ENCODE measurements at regions not wholly inside any gene's neighbourhood (a gene's known extent, or its start where the extent isn't known, plus 50 kb on each side); places are given as distances from the start of the nearest gene placed in this dataset.

DNA sequence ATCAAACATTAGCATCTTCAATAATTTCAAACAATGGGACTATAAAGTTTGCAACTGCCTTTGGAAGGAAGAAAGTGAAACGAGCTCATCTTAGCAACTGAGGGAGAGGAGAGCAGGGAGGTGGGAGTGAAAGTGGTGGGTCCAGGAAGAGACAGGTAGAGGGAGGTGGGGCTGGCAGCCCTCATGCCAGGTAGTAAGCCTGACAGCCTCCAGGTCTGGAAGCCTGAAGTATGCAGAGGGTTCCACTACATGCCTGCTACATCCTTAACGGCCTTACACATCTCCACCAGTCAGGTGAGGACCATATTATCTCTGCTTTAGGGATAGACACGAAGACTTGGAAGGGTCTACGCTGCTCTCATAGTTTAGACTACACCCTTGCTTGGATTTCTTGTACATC, 201.1 kb upstream of the TWIST2 start:
- no peak for TF ChIP-seq PPARA (CRISPR knock-in tag; IDR thresholded peaks at IDR 0.05; ENCODE audit: borderline replicate concordance)
- TF ChIP-seq, protein P1, sequence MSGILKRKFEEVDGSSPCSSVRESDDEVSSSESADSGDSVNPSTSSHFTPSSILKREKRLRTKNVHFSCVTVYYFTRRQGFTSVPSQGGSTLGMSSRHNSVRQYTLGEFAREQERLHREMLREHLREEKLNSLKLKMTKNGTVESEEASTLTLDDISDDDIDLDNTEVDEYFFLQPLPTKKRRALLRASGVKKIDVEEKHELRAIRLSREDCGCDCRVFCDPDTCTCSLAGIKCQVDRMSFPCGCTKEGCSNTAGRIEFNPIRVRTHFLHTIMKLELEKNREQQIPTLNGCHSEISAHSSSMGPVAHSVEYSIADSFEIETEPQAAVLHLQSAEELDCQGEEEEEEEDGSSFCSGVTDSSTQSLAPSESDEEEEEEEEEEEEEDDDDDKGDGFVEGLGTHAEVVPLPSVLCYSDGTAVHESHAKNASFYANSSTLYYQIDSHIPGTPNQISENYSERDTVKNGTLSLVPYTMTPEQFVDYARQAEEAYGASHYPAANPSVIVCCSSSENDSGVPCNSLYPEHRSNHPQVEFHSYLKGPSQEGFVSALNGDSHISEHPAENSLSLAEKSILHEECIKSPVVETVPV (CRISPR knock-in tag; IDR thresholded peaks at IDR 0.05): no peak
- TF ChIP-seq ISL1 (CRISPR knock-in tag; IDR thresholded peaks at IDR 0.05): no peak
- no peak for TF ChIP-seq CSDC2 (CRISPR knock-in tag; IDR thresholded peaks at IDR 0.05)
- no peak for TF ChIP-seq ZFP3 (CRISPR knock-in tag; IDR thresholded peaks at IDR 0.05)
- no peak for TF ChIP-seq TCF4 (CRISPR knock-in tag; IDR thresholded peaks at IDR 0.05; ENCODE audit: borderline replicate concordance)
- TF ChIP-seq GLIS3 (CRISPR knock-in tag; IDR thresholded peaks at IDR 0.05): no peak
- TF ChIP-seq, protein P2, sequence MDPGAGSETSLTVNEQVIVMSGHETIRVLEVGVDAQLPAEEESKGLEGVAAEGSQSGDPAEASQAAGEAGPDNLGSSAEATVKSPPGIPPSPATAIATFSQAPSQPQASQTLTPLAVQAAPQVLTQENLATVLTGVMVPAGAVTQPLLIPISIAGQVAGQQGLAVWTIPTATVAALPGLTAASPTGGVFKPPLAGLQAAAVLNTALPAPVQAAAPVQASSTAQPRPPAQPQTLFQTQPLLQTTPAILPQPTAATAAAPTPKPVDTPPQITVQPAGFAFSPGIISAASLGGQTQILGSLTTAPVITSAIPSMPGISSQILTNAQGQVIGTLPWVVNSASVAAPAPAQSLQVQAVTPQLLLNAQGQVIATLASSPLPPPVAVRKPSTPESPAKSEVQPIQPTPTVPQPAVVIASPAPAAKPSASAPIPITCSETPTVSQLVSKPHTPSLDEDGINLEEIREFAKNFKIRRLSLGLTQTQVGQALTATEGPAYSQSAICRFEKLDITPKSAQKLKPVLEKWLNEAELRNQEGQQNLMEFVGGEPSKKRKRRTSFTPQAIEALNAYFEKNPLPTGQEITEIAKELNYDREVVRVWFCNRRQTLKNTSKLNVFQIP (CRISPR knock-in tag; IDR thresholded peaks at IDR 0.05; ENCODE audit: borderline replicate concordance, low read depth): no peak
- TF ChIP-seq ZNF70 (CRISPR knock-in tag; IDR thresholded peaks at IDR 0.05): no peak
- TF ChIP-seq, protein P3, sequence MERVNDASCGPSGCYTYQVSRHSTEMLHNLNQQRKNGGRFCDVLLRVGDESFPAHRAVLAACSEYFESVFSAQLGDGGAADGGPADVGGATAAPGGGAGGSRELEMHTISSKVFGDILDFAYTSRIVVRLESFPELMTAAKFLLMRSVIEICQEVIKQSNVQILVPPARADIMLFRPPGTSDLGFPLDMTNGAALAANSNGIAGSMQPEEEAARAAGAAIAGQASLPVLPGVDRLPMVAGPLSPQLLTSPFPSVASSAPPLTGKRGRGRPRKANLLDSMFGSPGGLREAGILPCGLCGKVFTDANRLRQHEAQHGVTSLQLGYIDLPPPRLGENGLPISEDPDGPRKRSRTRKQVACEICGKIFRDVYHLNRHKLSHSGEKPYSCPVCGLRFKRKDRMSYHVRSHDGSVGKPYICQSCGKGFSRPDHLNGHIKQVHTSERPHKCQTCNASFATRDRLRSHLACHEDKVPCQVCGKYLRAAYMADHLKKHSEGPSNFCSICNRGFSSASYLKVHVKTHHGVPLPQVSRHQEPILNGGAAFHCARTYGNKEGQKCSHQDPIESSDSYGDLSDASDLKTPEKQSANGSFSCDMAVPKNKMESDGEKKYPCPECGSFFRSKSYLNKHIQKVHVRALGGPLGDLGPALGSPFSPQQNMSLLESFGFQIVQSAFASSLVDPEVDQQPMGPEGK (CRISPR knock-in tag; IDR thresholded peaks at IDR 0.05; ENCODE audit: borderline replicate concordance): no peak
- TF ChIP-seq, protein P4, sequence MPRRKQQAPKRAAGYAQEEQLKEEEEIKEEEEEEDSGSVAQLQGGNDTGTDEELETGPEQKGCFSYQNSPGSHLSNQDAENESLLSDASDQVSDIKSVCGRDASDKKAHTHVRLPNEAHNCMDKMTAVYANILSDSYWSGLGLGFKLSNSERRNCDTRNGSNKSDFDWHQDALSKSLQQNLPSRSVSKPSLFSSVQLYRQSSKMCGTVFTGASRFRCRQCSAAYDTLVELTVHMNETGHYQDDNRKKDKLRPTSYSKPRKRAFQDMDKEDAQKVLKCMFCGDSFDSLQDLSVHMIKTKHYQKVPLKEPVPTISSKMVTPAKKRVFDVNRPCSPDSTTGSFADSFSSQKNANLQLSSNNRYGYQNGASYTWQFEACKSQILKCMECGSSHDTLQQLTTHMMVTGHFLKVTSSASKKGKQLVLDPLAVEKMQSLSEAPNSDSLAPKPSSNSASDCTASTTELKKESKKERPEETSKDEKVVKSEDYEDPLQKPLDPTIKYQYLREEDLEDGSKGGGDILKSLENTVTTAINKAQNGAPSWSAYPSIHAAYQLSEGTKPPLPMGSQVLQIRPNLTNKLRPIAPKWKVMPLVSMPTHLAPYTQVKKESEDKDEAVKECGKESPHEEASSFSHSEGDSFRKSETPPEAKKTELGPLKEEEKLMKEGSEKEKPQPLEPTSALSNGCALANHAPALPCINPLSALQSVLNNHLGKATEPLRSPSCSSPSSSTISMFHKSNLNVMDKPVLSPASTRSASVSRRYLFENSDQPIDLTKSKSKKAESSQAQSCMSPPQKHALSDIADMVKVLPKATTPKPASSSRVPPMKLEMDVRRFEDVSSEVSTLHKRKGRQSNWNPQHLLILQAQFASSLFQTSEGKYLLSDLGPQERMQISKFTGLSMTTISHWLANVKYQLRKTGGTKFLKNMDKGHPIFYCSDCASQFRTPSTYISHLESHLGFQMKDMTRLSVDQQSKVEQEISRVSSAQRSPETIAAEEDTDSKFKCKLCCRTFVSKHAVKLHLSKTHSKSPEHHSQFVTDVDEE (CRISPR knock-in tag; IDR thresholded peaks at IDR 0.05): no peak
- no peak for TF ChIP-seq ZNF8 (CRISPR knock-in tag; IDR thresholded peaks at IDR 0.05)
- TF ChIP-seq ARNTL (CRISPR knock-in tag; IDR thresholded peaks at IDR 0.05; ENCODE audit: borderline replicate concordance, low read depth): no peak
- TF ChIP-seq ZNF565 (CRISPR knock-in tag; conservative IDR thresholded peaks at IDR 0.05; ENCODE audit: low read depth): no peak
- no peak for TF ChIP-seq ZC3H10 (CRISPR knock-in tag; IDR thresholded peaks at IDR 0.05)
- no peak for TF ChIP-seq ESRRG (CRISPR knock-in tag; IDR thresholded peaks at IDR 0.05)
- TF ChIP-seq ZFP30 (CRISPR knock-in tag; IDR thresholded peaks at IDR 0.05): no peak
- TF ChIP-seq SNAI2 (CRISPR knock-in tag; IDR thresholded peaks at IDR 0.05): no peak
- TF ChIP-seq TOX (CRISPR knock-in tag; IDR thresholded peaks at IDR 0.05; ENCODE audit: borderline replicate concordance): no peak
- TF ChIP-seq RARB (CRISPR knock-in tag; IDR thresholded peaks at IDR 0.05): no peak
- ATAC-seq: no peak

DNA sequence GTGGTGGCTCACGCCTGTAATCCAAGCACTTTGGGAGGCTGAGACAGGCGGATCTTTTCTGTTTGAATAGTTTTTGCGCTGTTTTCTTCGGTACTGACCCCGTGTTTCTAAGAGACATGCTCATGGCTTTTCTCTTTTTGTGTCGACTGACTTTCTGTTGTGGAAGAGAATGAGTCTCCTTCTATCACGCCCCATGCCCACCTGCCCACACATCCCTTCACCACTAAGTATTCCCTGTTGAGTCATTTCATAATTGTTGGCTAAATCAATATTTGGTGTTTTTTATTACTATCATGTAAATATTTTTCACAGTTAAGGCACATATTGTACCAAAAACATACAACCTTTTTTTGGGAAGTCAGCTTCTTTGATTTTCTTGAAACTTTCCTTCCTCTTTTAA, 198.8 kb upstream of the TWIST2 start:
- no peak for ATAC-seq

More for the DNA sequence above, 198.8 kb upstream of the TWIST2 start:
- TF ChIP-seq BACH2 (CRISPR knock-in tag; IDR thresholded peaks at IDR 0.05; ENCODE audit: borderline replicate concordance) (no peak), ARNTL (CRISPR knock-in tag; IDR thresholded peaks at IDR 0.05; ENCODE audit: borderline replicate concordance, low read depth) (no peak), TCF4 (CRISPR knock-in tag; IDR thresholded peaks at IDR 0.05; ENCODE audit: borderline replicate concordance) (no peak), RARB (CRISPR knock-in tag; IDR thresholded peaks at IDR 0.05) (no peak), SNAI2 (CRISPR knock-in tag; IDR thresholded peaks at IDR 0.05) (no peak), PPARA (CRISPR knock-in tag; IDR thresholded peaks at IDR 0.05; ENCODE audit: borderline replicate concordance) (no peak), TOX (CRISPR knock-in tag; IDR thresholded peaks at IDR 0.05; ENCODE audit: borderline replicate concordance) (no peak), ZNF70 (CRISPR knock-in tag; IDR thresholded peaks at IDR 0.05) (no peak)
- TF ChIP-seq, protein P4 (CRISPR knock-in tag; IDR thresholded peaks at IDR 0.05): no peak
- TF ChIP-seq, protein P5, sequence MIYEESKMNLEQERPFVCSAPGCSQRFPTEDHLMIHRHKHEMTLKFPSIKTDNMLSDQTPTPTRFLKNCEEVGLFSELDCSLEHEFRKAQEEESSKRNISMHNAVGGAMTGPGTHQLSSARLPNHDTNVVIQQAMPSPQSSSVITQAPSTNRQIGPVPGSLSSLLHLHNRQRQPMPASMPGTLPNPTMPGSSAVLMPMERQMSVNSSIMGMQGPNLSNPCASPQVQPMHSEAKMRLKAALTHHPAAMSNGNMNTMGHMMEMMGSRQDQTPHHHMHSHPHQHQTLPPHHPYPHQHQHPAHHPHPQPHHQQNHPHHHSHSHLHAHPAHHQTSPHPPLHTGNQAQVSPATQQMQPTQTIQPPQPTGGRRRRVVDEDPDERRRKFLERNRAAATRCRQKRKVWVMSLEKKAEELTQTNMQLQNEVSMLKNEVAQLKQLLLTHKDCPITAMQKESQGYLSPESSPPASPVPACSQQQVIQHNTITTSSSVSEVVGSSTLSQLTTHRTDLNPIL (CRISPR knock-in tag; IDR thresholded peaks at IDR 0.05; ENCODE audit: low read depth): no peak
- TF ChIP-seq, protein P2 (CRISPR knock-in tag; IDR thresholded peaks at IDR 0.05; ENCODE audit: borderline replicate concordance, low read depth): no peak
- TF ChIP-seq, protein P1 (CRISPR knock-in tag; IDR thresholded peaks at IDR 0.05): no peak
